GM12875 (cell line): ENCODE measurements at regions not wholly inside any gene's neighbourhood (a gene's known extent, or its start where the extent isn't known, plus 50 kb on each side); places are given as distances from the start of the nearest gene placed in this dataset.

Experiments
- H3K4me3 ChIP-seq: one replicate; pipeline ENCODE4 v1.5.1; 2011; ENCODE audit warnings: low read depth, low read length, control low read depth
- CTCF ChIP-seq: IDR thresholded peaks from 2 replicates; pipeline ENCODE4 v1.5.1; 2011; ENCODE audit warnings: low read depth, mild to moderate bottlenecking, control low read depth, inconsistent platforms, low read length, moderate library complexity, borderline replicate concordance; ENCODE audit not compliant: insufficient read depth

DNA sequence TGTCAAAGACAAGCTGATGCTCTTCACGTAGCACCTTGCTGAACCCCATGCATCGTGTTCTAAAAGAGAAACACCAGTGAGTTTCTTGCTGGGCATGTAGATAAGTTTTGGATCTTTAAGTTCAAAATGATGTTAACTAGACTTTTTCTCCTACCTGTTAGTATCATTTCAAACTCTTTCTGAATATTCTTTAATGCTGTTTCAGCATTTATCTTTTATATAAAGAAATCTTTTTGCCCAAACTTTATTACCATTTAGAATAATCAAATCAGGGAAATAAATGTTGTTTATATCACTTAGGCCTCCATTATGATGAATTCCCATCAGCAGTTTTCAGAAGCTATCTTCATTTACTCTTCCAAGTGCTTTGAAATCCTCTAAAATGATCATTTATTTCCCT lies 542.8 kb downstream of the CDH10 start:
- H3K4me3 ChIP-seq, result no peak overlapping the region

DNA sequence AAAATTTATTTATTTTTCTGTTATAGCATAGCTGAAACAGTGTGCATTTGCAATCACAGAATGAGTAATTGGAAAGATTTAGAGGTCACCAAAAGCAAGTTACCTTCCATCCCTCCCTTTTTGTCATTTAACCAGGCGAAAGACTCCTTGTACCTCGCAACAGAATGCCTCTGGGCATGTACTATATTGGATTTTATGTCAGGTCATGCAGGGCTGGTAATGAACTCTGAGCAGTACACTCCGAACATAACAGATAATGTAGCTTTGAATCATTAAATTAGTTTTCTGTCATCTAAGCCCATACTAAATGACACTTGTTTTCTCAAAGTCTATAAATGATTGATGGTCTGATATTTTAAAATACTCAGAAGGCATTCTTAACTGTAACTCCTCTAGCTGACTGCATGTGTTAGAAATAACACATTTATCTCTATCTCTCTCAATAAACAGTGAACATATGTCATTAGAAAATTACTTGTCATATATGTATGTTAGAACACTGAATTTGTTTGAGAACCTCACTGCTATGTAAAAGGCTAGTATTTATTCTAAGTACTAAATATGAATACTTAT lies 541.2 kb downstream of the CDH10 start:
- H3K4me3 ChIP-seq, result no peak overlapping the region
- TF ChIP-seq CTCF, result no peak

More for the DNA sequence above, 542.8 kb downstream of the CDH10 start:
- TF ChIP-seq CTCF, result no peak

GRCh38 chr5:24110004-24110615 lies 534.7 kb downstream of the CDH10 start:
- TF ChIP-seq CTCF, result no peak
- no peak overlapping the region for H3K4me3 ChIP-seq

- no peak for TF ChIP-seq CTCF
- no peak overlapping the region for H3K4me3 ChIP-seq
Measured at GRCh38 chr5:24112420-24112819, 532.4 kb downstream of the CDH10 start.

DNA sequence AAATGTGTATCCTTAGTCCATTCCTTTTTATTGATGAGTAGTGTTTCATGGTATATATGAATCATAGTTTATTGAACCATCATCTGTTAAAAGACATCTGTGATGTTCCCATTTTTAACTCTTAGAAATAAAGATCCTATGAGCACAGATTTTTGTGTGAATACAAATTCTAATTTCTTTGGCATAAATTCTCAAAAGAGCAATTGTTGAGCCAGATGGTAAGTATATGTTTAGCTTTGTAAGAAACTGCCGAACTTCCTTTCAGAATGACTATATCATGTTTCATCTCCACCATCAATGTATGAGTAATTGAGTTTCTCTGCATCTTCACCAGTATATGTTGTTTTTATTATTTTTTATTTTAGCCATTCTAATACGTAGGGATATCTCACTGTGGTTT lies 526.4 kb downstream of the CDH10 start:
- no peak for TF ChIP-seq CTCF

DNA sequence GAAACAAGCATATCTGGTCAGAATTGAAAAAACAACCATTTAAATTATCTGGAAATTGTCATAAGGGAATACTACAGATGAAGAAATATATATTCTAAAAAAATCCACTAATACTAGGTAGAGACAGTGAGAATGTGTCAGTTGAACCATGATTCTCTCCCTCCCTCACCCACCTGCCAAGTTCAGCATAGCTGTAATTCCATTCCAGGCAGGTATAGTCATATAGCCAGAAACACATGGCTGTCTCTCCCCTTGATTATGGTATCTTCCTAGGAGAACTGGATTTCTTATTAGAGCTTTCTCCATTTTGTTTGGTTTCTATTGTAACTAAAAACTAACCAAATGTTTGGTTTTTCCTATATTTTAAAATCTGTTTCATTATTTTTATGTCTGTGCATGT lies 509.2 kb downstream of the CDH10 start:
- TF ChIP-seq CTCF, result no peak
- H3K4me3 ChIP-seq, result no peak overlapping the region

More for the DNA sequence above, 526.4 kb downstream of the CDH10 start:
- H3K4me3 ChIP-seq, result no peak overlapping the region

DNA sequence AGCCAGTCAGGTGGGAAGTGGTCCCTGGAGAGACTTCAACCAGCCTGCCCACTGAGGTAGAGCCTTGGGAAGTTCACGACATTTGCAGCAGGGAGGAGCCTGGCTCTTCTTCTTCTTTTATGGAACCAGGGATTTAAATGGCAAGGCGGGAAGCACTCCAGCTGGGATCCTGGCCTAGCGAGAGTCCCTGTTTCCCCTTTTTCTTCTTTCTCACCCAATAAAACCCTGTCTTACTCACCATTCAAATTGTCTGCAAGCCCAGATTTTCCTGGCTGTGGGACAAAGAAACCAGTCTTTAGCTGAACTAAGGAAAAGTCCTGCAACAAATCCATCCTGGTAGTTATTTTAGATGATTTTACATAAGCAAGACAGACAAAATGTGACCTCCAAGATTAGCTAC lies 503.7 kb downstream of the CDH10 start:
- TF ChIP-seq CTCF, result no peak
- no peak overlapping the region for H3K4me3 ChIP-seq
